ENCODE measurements at regions not wholly inside any gene's neighbourhood (a gene's known extent, or its start where the extent isn't known, plus 50 kb on each side); places are given as distances from the start of the nearest gene placed in this dataset.

DNA sequence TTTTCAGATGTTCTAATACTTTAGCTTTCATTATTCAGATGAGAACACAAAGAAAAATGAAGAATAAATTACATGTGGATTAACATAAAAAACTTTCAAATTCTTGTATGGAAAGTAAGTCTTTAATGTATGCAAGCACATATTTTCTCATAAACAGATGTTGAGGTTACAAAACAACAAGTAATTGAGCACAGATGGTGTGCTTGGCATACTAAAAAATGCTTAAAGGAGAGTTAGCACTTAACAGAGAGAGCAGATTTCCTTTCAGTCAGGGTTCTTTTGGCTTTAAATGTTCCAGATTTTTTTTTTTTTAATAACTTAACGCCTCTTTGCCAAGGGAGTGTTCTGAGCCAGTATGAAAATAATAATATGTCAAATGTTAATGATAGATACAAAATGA, 96.0 kb downstream of the RASSF9 start:
- TF ChIP-seq CTCF (IDR thresholded peaks at IDR 0.05; ENCODE audit: low read depth, low read length) (no peak), MYC (IDR thresholded peaks at IDR 0.05; ENCODE audit: low read depth, low read length) (no peak), POLR2A (IDR thresholded peaks at IDR 0.05; ENCODE audit: extremely low read depth, insufficient read length) (no peak)
